A673 (cell line): ENCODE measurements at regions not wholly inside any gene's neighbourhood (a gene's known extent, or its start where the extent isn't known, plus 50 kb on each side); places are given as distances from the start of the nearest gene placed in this dataset.

Experiments used
- CTCF ChIP-seq: fragments of 300-800, 200-600 bp; sonication (generic); conservative IDR thresholded peaks from 2 replicates; pipeline ENCODE4 v1.5.1; 2017; ENCODE audit warnings: low read depth, mild to moderate bottlenecking, antibody characterized with exemption, low read length, moderate library complexity, mixed read lengths
- EZH2 ChIP-seq: fragments of 200-600 bp; sonication (generic); IDR thresholded peaks from 2 replicates; pipeline ENCODE4 v1.6.1; 2017; ENCODE audit warnings: borderline replicate concordance, low read depth, mild to moderate bottlenecking, mixed read lengths, antibody characterized with exemption, low read length; ENCODE audit not compliant: poor library complexity, severe bottlenecking

GRCh38 chr2:4047961-4048891 is 344.9 kb downstream of the DCDC2C start:
- TF ChIP-seq CTCF (no peak), EZH2 (no peak)
